Prostate gland (tissue), 2 donors: ENCODE measurements at regions not wholly inside any gene's neighbourhood (a gene's known extent, or its start where the extent isn't known, plus 50 kb on each side); places are given as distances from the start of the nearest gene placed in this dataset.

Experiments used
- DNase-seq: peaks from one replicate; pipeline ENCODE4 v3.0.0-alpha.2; 2019; ENCODE audit warnings: low spot score
- H3K27ac ChIP-seq, 2 donors: fragments of 200-600 bp; sonication (generic); 2 replicates each; pipeline ENCODE4 v1.5.1; 2017 to 2019
- H3K27me3 ChIP-seq: fragments of 200-600 bp; sonication (generic); replicated peaks from 2 replicates; pipeline ENCODE4 v1.5.1; 2019; ENCODE audit not compliant: insufficient read depth
- H3K36me3 ChIP-seq, 2 donors: fragments of 200-600 bp; sonication (generic); 1 replicate in 1 of 2; 2 replicates in 1 of 2; pipeline versions ENCODE4 v1.5.1 to v1.8.1; 2017 to 2019
- H3K4me1 ChIP-seq: fragments of 200-600 bp; sonication (generic); replicated peaks from 2 replicates; pipeline ENCODE4 v1.5.1; 2019
- H3K4me3 ChIP-seq, 2 donors: fragments of 200-600 bp; sonication (generic); 2 replicates each; pipeline ENCODE4 v1.5.1; 2017 to 2019
- H3K9me3 ChIP-seq: fragments of 200-600 bp; sonication (generic); 2 replicates; pipeline ENCODE4 v1.5.1; 2017
- CTCF ChIP-seq, 4 experiments: fragments of 200-600 bp in 2 of 4; fragments of 450-650 bp in 2 of 4; sonication (generic) in 2 of 4; IDR thresholded peaks; 1 replicate in 3 of 4; 2 replicates in 1 of 4; pipeline ENCODE4 v1.5.1; 2016 to 2019; ENCODE audit warnings: antibody characterized with exemption in 4 of 4, mild to moderate bottlenecking in 2 of 4, moderate library complexity in 2 of 4
- POLR2A ChIP-seq: fragments of 450-650 bp; IDR thresholded peaks from one replicate; pipeline ENCODE4 v1.6.1; 2016; ENCODE audit warnings: antibody characterized with exemption, mild to moderate bottlenecking
- POLR2AphosphoS5 ChIP-seq: sonication (generic); formaldehyde crosslinking; IDR thresholded peaks from one replicate; pipeline ENCODE4 v1.6.1; 2017; ENCODE audit warnings: antibody characterized with exemption
- WGBS: methylation state at CpG from one replicate; pipeline ENCODE4 v1.1.5; 2018; 5-methylcytosine and 5-hydroxymethylcytosine counted together
- intact Hi-C: fragments of 100-400 bp; cut with DNase I; formaldehyde crosslinking; loops from one replicate; pipeline ENCODE4 v1.14.2; 2022

- TF ChIP-seq POLR2A = no peak
- TF ChIP-seq CTCF (IDR thresholded peaks at IDR 0.05) = no peak
- TF ChIP-seq POLR2AphosphoS5 = no peak
- WGBS = 53% methylated on average over 14 of the region's 14 CpGs
- no peaks in the 10 kb centered on the region for H3K36me3 ChIP-seq
- no peak overlapping the region for H3K27ac ChIP-seq
- no peaks in the 10 kb centered on the region for H3K4me1 ChIP-seq
- H3K27me3 ChIP-seq = no peaks in the 10 kb centered on the region
- H3K9me3 ChIP-seq = no peaks in the 10 kb centered on the region
- DNase-seq = no peak
- no peak overlapping the region for H3K4me3 ChIP-seq
- intact Hi-C loops = no loop called here
These were observed 71.9 kb downstream of the ACTL7B start for GRCh38 chr9:108783731-108784495.

DNA sequence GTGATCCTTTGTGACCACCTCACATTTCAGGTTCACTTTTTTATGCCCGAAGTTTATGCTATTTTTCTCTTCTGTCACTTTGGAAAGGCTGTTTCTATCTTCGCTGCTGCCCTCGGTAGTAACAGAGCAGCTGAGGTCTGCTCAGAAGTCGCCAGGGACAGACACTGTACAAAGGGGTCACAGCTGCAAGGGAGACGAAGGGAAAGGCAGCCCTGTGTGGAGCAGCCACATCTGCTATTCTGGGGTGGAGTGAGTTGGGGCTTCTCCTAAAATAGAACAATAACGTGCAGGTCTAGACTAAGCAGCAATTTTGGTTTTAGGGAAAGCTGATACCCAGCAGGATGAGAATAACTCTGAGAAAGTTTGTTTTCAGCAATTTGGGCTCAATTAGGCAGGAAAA is 72.5 kb downstream of the ACTL7B start:
- Histone ChIP-seq H3K4me3 (no peak overlapping the region), H3K27ac (no peak overlapping the region), H3K27me3 (no peaks in the 10 kb centered on the region), H3K4me1 (no peaks in the 10 kb centered on the region), H3K9me3 (no peaks in the 10 kb centered on the region), H3K36me3 (no peaks in the 10 kb centered on the region)
- TF ChIP-seq CTCF (IDR thresholded peaks at IDR 0.05) (no peak), POLR2AphosphoS5 (no peak), POLR2A (no peak)
- no peak for DNase-seq
- 64% methylated on average over 6 of the region's 6 CpGs for WGBS
- intact Hi-C loops = no loop called here

- H3K4me3 ChIP-seq = no peak overlapping the region
- no peaks in the 10 kb centered on the region for H3K36me3 ChIP-seq
- no peak for DNase-seq
- intact Hi-C loops = no loop called here
- no peak for TF ChIP-seq CTCF (IDR thresholded peaks at IDR 0.05)
- TF ChIP-seq POLR2AphosphoS5 = no peak
- no peak for TF ChIP-seq POLR2A
- H3K27me3 ChIP-seq = no peaks in the 10 kb centered on the region
- no peaks in the 10 kb centered on the region for H3K9me3 ChIP-seq
- 20% methylated on average over 11 of the region's 11 CpGs for WGBS
- no peak overlapping the region for H3K27ac ChIP-seq
- H3K4me1 ChIP-seq = no peaks in the 10 kb centered on the region
These were observed 74.6 kb downstream of the ACTL7B start for GRCh38 chr9:108780942-108781734.

DNA sequence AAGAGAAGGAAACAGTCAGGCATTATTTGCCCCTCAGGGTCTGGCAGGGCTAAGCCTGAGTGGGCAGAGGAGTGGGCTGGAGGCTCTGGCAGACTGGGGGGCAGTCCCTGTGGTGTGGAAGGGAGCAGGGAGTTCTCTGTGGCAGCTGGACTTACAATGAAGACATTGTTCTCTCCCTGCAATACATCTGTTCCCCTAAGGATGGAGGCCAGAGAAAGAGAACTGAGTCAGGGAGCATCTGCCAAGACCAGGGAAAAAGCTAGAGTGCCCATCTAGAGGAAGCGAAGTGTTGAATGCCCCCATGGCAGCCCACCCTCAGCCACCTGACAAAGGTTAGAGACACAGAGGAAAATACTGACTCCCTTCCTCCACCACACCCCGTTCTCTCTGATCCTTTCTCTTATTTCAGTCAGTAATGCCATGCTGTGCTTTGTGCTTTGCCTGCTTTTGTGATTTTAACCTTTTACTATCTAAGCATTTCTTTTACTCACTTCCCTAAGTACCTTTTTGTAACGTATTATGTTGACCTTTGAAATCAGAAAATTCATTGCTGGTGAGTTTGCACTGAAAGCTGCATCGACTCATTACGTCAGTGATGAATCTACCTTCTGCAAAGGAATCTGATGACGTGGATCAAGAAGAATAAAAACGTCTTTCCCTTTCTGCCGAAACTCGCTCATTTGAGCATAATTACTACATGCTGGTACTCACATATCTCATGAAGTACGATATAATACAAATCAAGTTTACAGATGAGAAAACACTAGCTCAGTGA is 76.0 kb downstream of the ACTL7B start:
- no peaks in the 10 kb centered on the region for H3K27me3 ChIP-seq
- no peak for DNase-seq
- no peak for TF ChIP-seq POLR2AphosphoS5
- no peak for TF ChIP-seq CTCF (IDR thresholded peaks at IDR 0.05)
- no peak for TF ChIP-seq POLR2A
- H3K27ac ChIP-seq = no peak overlapping the region
- no peak overlapping the region for H3K4me3 ChIP-seq
- H3K9me3 ChIP-seq = no peaks in the 10 kb centered on the region
- no peaks in the 10 kb centered on the region for H3K4me1 ChIP-seq
- intact Hi-C loops = no loop called here
- no peaks in the 10 kb centered on the region for H3K36me3 ChIP-seq
- 89% methylated on average over 10 of the region's 10 CpGs for WGBS
